HEK293 (cell line): ENCODE measurements at regions not wholly inside any gene's neighbourhood (a gene's known extent, or its start where the extent isn't known, plus 50 kb on each side); places are given as distances from the start of the nearest gene placed in this dataset.

Source experiments
- CTCF ChIP-seq: fragments of 450-650 bp; formaldehyde crosslinking; IDR thresholded peaks from 2 replicates; pipeline ENCODE4 v1.5.1; 2016; ENCODE audit warnings: missing biosample characterization, missing genetic modification characterization
- PRDM4 ChIP-seq: fragments of 450-650 bp; formaldehyde crosslinking; IDR thresholded peaks from 2 replicates; pipeline ENCODE4 v1.5.1; 2017; ENCODE audit warnings: missing biosample characterization, missing genetic modification characterization
- ZNF138 ChIP-seq: fragments of 450-650 bp; formaldehyde crosslinking; IDR thresholded peaks from 2 replicates; pipeline ENCODE4 v1.5.1; 2016; ENCODE audit warnings: missing biosample characterization, missing genetic modification characterization, borderline replicate concordance
- ZNF274 ChIP-seq, 2 experiments: fragments of 200-500 bp in 1 of 2; fragments of 450-650 bp in 1 of 2; sonication (Bioruptor generic) in 1 of 2; formaldehyde crosslinking in 1 of 2; IDR thresholded peaks; 2 replicates each; pipeline versions ENCODE4 v1.5.1 to v1.6.1; 2014 to 2016; ENCODE audit warnings: borderline replicate concordance in 1 of 2, inconsistent platforms in 1 of 2, low read length in 1 of 2, missing biosample characterization in 1 of 2, missing genetic modification characterization in 1 of 2
- ZNF350 ChIP-seq: fragments of 450-650 bp; formaldehyde crosslinking; IDR thresholded peaks from 2 replicates; pipeline ENCODE4 v1.5.0; 2017; ENCODE audit warnings: missing biosample characterization, mild to moderate bottlenecking, missing genetic modification characterization
- ZNF660 ChIP-seq: fragments of 450-650 bp; IDR thresholded peaks from 2 replicates; pipeline ENCODE4 v1.5.1; 2018; ENCODE audit warnings: missing biosample characterization, mild to moderate bottlenecking, missing genetic modification characterization

- TF ChIP-seq PRDM4 (tag by site-specific recombination) (no peak), CTCF (no peak), ZNF350 (tag by site-specific recombination) (no peak), ZNF138 (no peak), ZNF274 (IDR thresholded peaks at IDR 0.05; ENCODE audit: low read length) (no peak), ZNF274 (tag by site-specific recombination; IDR thresholded peaks at IDR 0.05; ENCODE audit: borderline replicate concordance) (no peak), ZNF660 (no peak)
Observed at GRCh38 chr20:4542270-4542669, 144.0 kb upstream of the PRNP start.
